Memory B cell (primary cell): ENCODE measurements at regions not wholly inside any gene's neighbourhood (a gene's known extent, or its start where the extent isn't known, plus 50 kb on each side); places are given as distances from the start of the nearest gene placed in this dataset.

ENCODE experiments used
- ATAC-seq: fragments of 150-1000 bp; cut with Tn5 transposase; 2 replicates; pipeline ENCODE4 v1.10.0; 2021; ENCODE audit warnings: low read depth, mild to moderate bottlenecking, moderate library complexity
- DNase-seq, 2 donors: peaks; one replicate each; pipeline ENCODE4 v3.0.0; 2022; ENCODE audit warnings: low spot score in 2 of 2
- H3K27ac Mint-ChIP-seq: one replicate; pipeline ENCODE4 v1.8.0; 2022; ENCODE audit warnings: mild to moderate bottlenecking, moderate library complexity, mixed read lengths
- H3K27me3 Mint-ChIP-seq: one replicate; pipeline ENCODE4 v1.8.0; 2022; ENCODE audit warnings: mixed read lengths
- H3K36me3 Mint-ChIP-seq: one replicate; pipeline ENCODE4 v1.8.0; 2022; ENCODE audit warnings: mild to moderate bottlenecking, mixed read lengths
- H3K4me1 Mint-ChIP-seq: one replicate; pipeline ENCODE4 v1.8.0; 2022; ENCODE audit warnings: mixed read lengths
- H3K4me3 Mint-ChIP-seq: one replicate; pipeline ENCODE4 v1.8.0; 2022; ENCODE audit warnings: mild to moderate bottlenecking, moderate library complexity, mixed read lengths
- H3K9me3 Mint-ChIP-seq: one replicate; pipeline ENCODE4 v1.8.0; 2022; ENCODE audit warnings: mixed read lengths

- Mint-ChIP-seq H3K36me3 (no peaks in the 10 kb centered on the region), H3K27me3 (peaks cover 5% of the 10 kb centered on the region), H3K4me3 (no peak overlapping the region), H3K27ac (no peak overlapping the region), H3K4me1 (no peaks in the 10 kb centered on the region), H3K9me3 (peaks cover 15% of the 10 kb centered on the region)
- ATAC-seq, result no peak
- DNase-seq, result no peak
These were observed 256.9 kb upstream of the DKK2 start for GRCh38 chr4:107292979-107293378.

- no peaks in the 10 kb centered on the region for H3K4me1 Mint-ChIP-seq
- no peaks in the 10 kb centered on the region for H3K27me3 Mint-ChIP-seq
- ATAC-seq, result no peak
- peaks cover 2% of the 10 kb centered on the region for H3K9me3 Mint-ChIP-seq
- no peak overlapping the region for H3K4me3 Mint-ChIP-seq
- no peak for DNase-seq
- H3K27ac Mint-ChIP-seq, result no peak overlapping the region
- no peaks in the 10 kb centered on the region for H3K36me3 Mint-ChIP-seq
These were observed 247.8 kb upstream of the DKK2 start for GRCh38 chr4:107283587-107284559.

GRCh38 chr4:107279733-107280132 lies 243.6 kb upstream of the DKK2 start:
- no peak for ATAC-seq
- Mint-ChIP-seq H3K36me3 (no peaks in the 10 kb centered on the region), H3K27me3 (no peaks in the 10 kb centered on the region)

GRCh38 chr4:107278791-107279483 lies 242.8 kb upstream of the DKK2 start:
- H3K36me3 Mint-ChIP-seq, result no peaks in the 10 kb centered on the region
- H3K27me3 Mint-ChIP-seq, result no peaks in the 10 kb centered on the region
- no peaks in the 10 kb centered on the region for H3K9me3 Mint-ChIP-seq
- H3K4me3 Mint-ChIP-seq, result no peak overlapping the region
- no peaks in the 10 kb centered on the region for H3K4me1 Mint-ChIP-seq
- DNase-seq (no peak), ATAC-seq (no peak)
- H3K27ac Mint-ChIP-seq, result no peak overlapping the region

More at GRCh38 chr4:107279733-107280132, 243.6 kb upstream of the DKK2 start:
- Mint-ChIP-seq H3K4me3 (no peak overlapping the region), H3K9me3 (no peaks in the 10 kb centered on the region), H3K27ac (no peak overlapping the region), H3K4me1 (no peaks in the 10 kb centered on the region)
- no peak for DNase-seq

DNA sequence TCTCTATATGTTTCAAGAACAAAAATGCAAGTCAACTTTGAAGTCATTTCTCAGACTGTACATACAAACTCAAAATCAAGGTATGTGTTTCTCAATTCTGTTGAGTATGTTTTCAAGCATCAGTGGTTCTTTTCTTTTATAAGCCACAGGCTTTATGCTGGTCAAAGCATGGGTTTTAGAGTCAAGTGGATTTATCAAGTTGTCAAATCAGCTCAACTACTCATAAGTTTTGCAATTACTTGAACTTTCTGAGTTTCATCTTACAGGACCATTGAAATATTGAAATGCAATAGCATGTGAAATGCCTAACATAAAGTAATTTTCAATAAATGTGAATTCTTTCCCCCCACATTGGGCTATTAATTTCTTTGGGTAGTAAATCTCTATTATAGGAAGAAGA lies 239.9 kb upstream of the DKK2 start:
- Mint-ChIP-seq H3K4me3 (no peak overlapping the region), H3K27me3 (no peaks in the 10 kb centered on the region)

DNA sequence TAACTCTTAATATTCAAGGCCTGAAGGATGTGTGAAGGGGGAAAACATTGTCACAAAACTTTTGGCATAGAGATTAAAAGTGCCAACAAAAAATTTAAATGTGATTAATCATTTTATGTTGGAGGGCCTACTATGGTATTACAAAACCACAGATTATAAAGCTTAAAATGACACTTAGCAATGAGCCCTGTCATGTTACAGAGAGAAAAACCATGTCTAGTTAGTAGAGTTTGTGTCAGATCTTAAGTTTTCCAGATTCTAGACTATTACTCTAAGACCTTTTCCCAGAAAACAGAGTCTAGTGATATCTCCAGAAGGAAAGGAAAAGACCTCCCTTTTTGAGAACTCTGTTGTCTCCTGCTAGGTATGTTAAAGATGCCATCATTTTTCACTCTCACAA lies 239.1 kb upstream of the DKK2 start:
- Mint-ChIP-seq H3K27me3 (no peaks in the 10 kb centered on the region), H3K4me3 (no peak overlapping the region), H3K9me3 (no peaks in the 10 kb centered on the region), H3K36me3 (no peaks in the 10 kb centered on the region), H3K4me1 (no peaks in the 10 kb centered on the region), H3K27ac (no peak overlapping the region)
- ATAC-seq (no peak), DNase-seq (no peak)

More for the DNA sequence above, 239.9 kb upstream of the DKK2 start:
- Mint-ChIP-seq H3K36me3 (no peaks in the 10 kb centered on the region), H3K4me1 (no peaks in the 10 kb centered on the region), H3K27ac (no peak overlapping the region), H3K9me3 (no peaks in the 10 kb centered on the region)
- ATAC-seq, result no peak
- DNase-seq, result no peak

GRCh38 chr4:107270614-107271013 lies 234.5 kb upstream of the DKK2 start:
- no peak overlapping the region for H3K4me3 Mint-ChIP-seq
- no peaks in the 10 kb centered on the region for H3K27me3 Mint-ChIP-seq
- H3K27ac Mint-ChIP-seq, result no peak overlapping the region
- no peak for DNase-seq
- no peaks in the 10 kb centered on the region for H3K36me3 Mint-ChIP-seq
- H3K9me3 Mint-ChIP-seq, result no peaks in the 10 kb centered on the region
- no peak for ATAC-seq
- H3K4me1 Mint-ChIP-seq, result peaks cover 4% of the 10 kb centered on the region

GRCh38 chr4:107269175-107269574 lies 233.1 kb upstream of the DKK2 start:
- H3K4me3 Mint-ChIP-seq, result no peak overlapping the region
- DNase-seq, result no peak

GRCh38 chr4:107265859-107266258 lies 229.7 kb upstream of the DKK2 start:
- Mint-ChIP-seq H3K27ac (no peak overlapping the region), H3K4me1 (peaks cover 4% of the 10 kb centered on the region), H3K9me3 (peaks cover 3% of the 10 kb centered on the region), H3K27me3 (no peaks in the 10 kb centered on the region), H3K4me3 (no peak overlapping the region), H3K36me3 (no peaks in the 10 kb centered on the region)
- DNase-seq (no peak), ATAC-seq (no peak)

More at GRCh38 chr4:107269175-107269574, 233.1 kb upstream of the DKK2 start:
- Mint-ChIP-seq H3K4me1 (peaks cover 4% of the 10 kb centered on the region), H3K27ac (no peak overlapping the region), H3K27me3 (no peaks in the 10 kb centered on the region), H3K36me3 (no peaks in the 10 kb centered on the region), H3K9me3 (no peaks in the 10 kb centered on the region)
- ATAC-seq, result no peak

GRCh38 chr4:107261241-107261874 lies 225.2 kb upstream of the DKK2 start:
- Mint-ChIP-seq H3K4me1 (peaks cover 4% of the 10 kb centered on the region), H3K9me3 (peaks cover 3% of the 10 kb centered on the region), H3K4me3 (no peak overlapping the region), H3K27ac (no peak overlapping the region), H3K27me3 (no peaks in the 10 kb centered on the region), H3K36me3 (no peaks in the 10 kb centered on the region)
- DNase-seq (no peak), ATAC-seq (no peak)

- Mint-ChIP-seq H3K4me3 (no peak overlapping the region), H3K36me3 (no peaks in the 10 kb centered on the region), H3K27ac (no peak overlapping the region), H3K4me1 (no peaks in the 10 kb centered on the region), H3K9me3 (peaks cover 2% of the 10 kb centered on the region), H3K27me3 (no peaks in the 10 kb centered on the region)
- DNase-seq (no peak), ATAC-seq (no peak)
These were observed 222.2 kb upstream of the DKK2 start for GRCh38 chr4:107258359-107258758.

- Mint-ChIP-seq H3K36me3 (no peaks in the 10 kb centered on the region), H3K9me3 (no peaks in the 10 kb centered on the region), H3K27me3 (no peaks in the 10 kb centered on the region), H3K4me1 (no peaks in the 10 kb centered on the region), H3K27ac (no peak overlapping the region), H3K4me3 (no peak overlapping the region)
- DNase-seq (no peak), ATAC-seq (no peak)
These were observed 219.5 kb upstream of the DKK2 start for GRCh38 chr4:107255596-107255995.

DNA sequence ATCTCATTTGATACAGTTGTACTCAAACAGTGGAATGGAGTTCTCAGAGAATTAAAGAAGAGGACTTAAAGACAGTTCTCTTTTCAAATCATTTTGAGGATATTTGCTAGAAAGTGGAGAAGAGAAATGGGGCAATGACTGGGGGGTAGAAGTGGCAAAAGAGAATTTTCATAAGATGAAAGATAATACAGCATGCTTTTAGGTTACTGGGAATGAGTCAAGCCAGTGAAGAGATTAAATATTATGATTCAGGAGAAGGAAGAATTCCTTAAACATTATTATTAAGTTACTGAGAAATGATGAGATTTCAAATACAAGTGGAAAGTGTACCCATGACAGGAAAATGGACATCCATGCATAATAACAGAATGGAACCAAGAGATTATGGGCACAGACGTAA lies 219.0 kb upstream of the DKK2 start:
- no peaks in the 10 kb centered on the region for H3K36me3 Mint-ChIP-seq
- no peaks in the 10 kb centered on the region for H3K27me3 Mint-ChIP-seq
- no peak overlapping the region for H3K27ac Mint-ChIP-seq
- ATAC-seq (no peak), DNase-seq (no peak)
- H3K4me1 Mint-ChIP-seq, result no peaks in the 10 kb centered on the region
- no peak overlapping the region for H3K4me3 Mint-ChIP-seq
- no peaks in the 10 kb centered on the region for H3K9me3 Mint-ChIP-seq

- no peak for ATAC-seq
- H3K27me3 Mint-ChIP-seq, result peaks cover 2% of the 10 kb centered on the region
- no peaks in the 10 kb centered on the region for H3K36me3 Mint-ChIP-seq
- no peak overlapping the region for H3K4me3 Mint-ChIP-seq
- no peak overlapping the region for H3K27ac Mint-ChIP-seq
- H3K9me3 Mint-ChIP-seq, result no peaks in the 10 kb centered on the region
- H3K4me1 Mint-ChIP-seq, result no peaks in the 10 kb centered on the region
- no peak for DNase-seq
These were observed 217.5 kb upstream of the DKK2 start for GRCh38 chr4:107253579-107254068.
